Upper lobe of left lung (tissue), 6 donors: ENCODE measurements at regions not wholly inside any gene's neighbourhood (a gene's known extent, or its start where the extent isn't known, plus 50 kb on each side); places are given as distances from the start of the nearest gene placed in this dataset.
A peak's percentile ranks its signal among the peaks of the same experiment; 100 is the strongest.

Experiments
- ATAC-seq, 2 donors: fragments of 200-7000 bp; cut with Tn5 transposase; one replicate each; pipeline ENCODE4 v1.9.1; 2022; ENCODE audit warnings: mild to moderate bottlenecking in 2 of 2, moderate library complexity in 2 of 2; ENCODE audit not compliant: low FRiP score in 2 of 2
- DNase-seq, 2 donors: peaks; one replicate each; pipeline ENCODE4 v3.0.0-alpha.2; 2019 to 2020
- H3K27ac ChIP-seq, 4 donors: fragments of 200-600 bp; sonication (generic); one replicate each; pipeline ENCODE4 v1.5.1; 2016 to 2019
- H3K27me3 ChIP-seq, 4 donors: fragments of 200-600 bp; sonication (generic); one replicate each; pipeline ENCODE4 v1.5.1; 2017 to 2019
- H3K36me3 ChIP-seq, 4 donors: fragments of 200-600 bp; sonication (generic); one replicate each; pipeline ENCODE4 v1.5.1; 2016 to 2019
- H3K4me1 ChIP-seq, 4 donors: fragments of 200-600 bp; sonication (generic); one replicate each; pipeline ENCODE4 v1.5.1; 2018 to 2019
- H3K4me3 ChIP-seq, 4 donors: fragments of 200-600 bp; sonication (generic); one replicate each; pipeline ENCODE4 v1.5.1; 2017 to 2019; ENCODE audit warnings: mild to moderate bottlenecking in 2 of 4, moderate library complexity in 1 of 4
- H3K9me3 ChIP-seq, 4 donors: fragments of 200-600 bp; sonication (generic); one replicate each; pipeline ENCODE4 v1.5.1; 2018 to 2019
- CTCF ChIP-seq, 6 experiments: fragments of 450-650 bp in 4 of 6; fragments of 200-600 bp in 2 of 6; sonication (generic) in 2 of 6; IDR thresholded peaks; one replicate each; pipeline ENCODE4 v1.5.1; 2016 to 2019; ENCODE audit warnings: antibody characterized with exemption in 6 of 6
- EP300 ChIP-seq, 4 donors: sonication (generic); formaldehyde crosslinking; IDR thresholded peaks; one replicate each; pipeline ENCODE4 v1.5.1; 2017; ENCODE audit warnings: antibody characterized with exemption in 4 of 4, control low read depth in 2 of 4
- POLR2A ChIP-seq, 4 donors: fragments of 450-650 bp; IDR thresholded peaks; one replicate each; pipeline ENCODE4 v1.5.1; 2016 to 2017; ENCODE audit warnings: antibody characterized with exemption in 4 of 4, mild to moderate bottlenecking in 2 of 4
- POLR2AphosphoS5 ChIP-seq, 2 donors: sonication (generic); formaldehyde crosslinking; IDR thresholded peaks; one replicate each; pipeline ENCODE4 v1.5.1; 2017; ENCODE audit warnings: antibody characterized with exemption in 2 of 2
- WGBS, 2 donors: methylation state at CpG; one replicate each; pipeline ENCODE4 v1.1.5; 2017 to 2018; 5-methylcytosine and 5-hydroxymethylcytosine counted together
- donor health status: DM: no; HTN: no; CAD: no; lungs with moderate emphysema.
- donor health status: DM: no; HTN: yes; CAD: no; lungs with severe emphysema.

GRCh38 chr6:43856005-43856765 is 86.2 kb downstream of the VEGFA start:
- DNase-seq: peak in 1 of 2 donors; percentile 80
- Histone ChIP-seq H3K4me1 (peaks cover 0 to 3% (median 0%) of the 10 kb centered on the region in 4 donors), H3K9me3 (no peaks in the 10 kb centered on the region), H3K36me3 (no peaks in the 10 kb centered on the region), H3K27me3 (no peaks in the 10 kb centered on the region), H3K4me3 (no peak overlapping the region), H3K27ac (no peak overlapping the region)
- TF ChIP-seq CTCF (IDR thresholded peaks at IDR 0.05) (peak in 5 of 6 experiments; percentile 25 to 64 (median 54)), POLR2AphosphoS5 (IDR thresholded peaks at IDR 0.05) (no peak)
- WGBS, 2 donors: 60 to 77% methylated on average over 3 to 6 of the region's 6 CpGs
- peak; percentile 36 to 51 for ATAC-seq

GRCh38 chr6:43855247-43855646 is 85.2 kb downstream of the VEGFA start:
- no peaks in the 10 kb centered on the region for H3K27me3 ChIP-seq
- H3K4me1 ChIP-seq: peaks cover 0 to 3% (median 0%) of the 10 kb centered on the region in 4 donors
- ATAC-seq (no peak), DNase-seq (no peak)
- no peak overlapping the region for H3K4me3 ChIP-seq
- no peak overlapping the region for H3K27ac ChIP-seq
- TF ChIP-seq CTCF (IDR thresholded peaks at IDR 0.05) (no peak), POLR2A (IDR thresholded peaks at IDR 0.05) (no peak), EP300 (IDR thresholded peaks at IDR 0.05) (no peak), POLR2AphosphoS5 (IDR thresholded peaks at IDR 0.05) (no peak)
- 79 to 80% methylated on average over 6 of the region's 6 CpGs for WGBS, 2 donors
- H3K36me3 ChIP-seq: no peaks in the 10 kb centered on the region
- H3K9me3 ChIP-seq: no peaks in the 10 kb centered on the region

GRCh38 chr6:43853066-43853650 is 83.1 kb downstream of the VEGFA start:
- Histone ChIP-seq H3K27ac (peak overlapping the region in 3 of 4 donors; percentile 2 to 27 (median 21)), H3K36me3 (no peaks in the 10 kb centered on the region), H3K4me1 (peaks cover 0 to 3% (median 0%) of the 10 kb centered on the region in 4 donors), H3K27me3 (no peaks in the 10 kb centered on the region), H3K4me3 (no peak overlapping the region), H3K9me3 (no peaks in the 10 kb centered on the region)
- DNase-seq (peak in 1 of 2 donors; percentile 60), ATAC-seq (peak in 1 of 2 donors; percentile 50)
- TF ChIP-seq EP300 (IDR thresholded peaks at IDR 0.05): no peak
- TF ChIP-seq POLR2A (IDR thresholded peaks at IDR 0.05): no peak
- no peak for TF ChIP-seq CTCF (IDR thresholded peaks at IDR 0.05)
- TF ChIP-seq POLR2AphosphoS5 (IDR thresholded peaks at IDR 0.05): no peak
- 63 to 70% methylated on average over 5 of the region's 5 CpGs for WGBS, 2 donors

- H3K36me3 ChIP-seq: no peaks in the 10 kb centered on the region
- no peak for ATAC-seq
- no peaks in the 10 kb centered on the region for H3K9me3 ChIP-seq
- 94 to 97% methylated on average over 2 to 4 of the region's 4 CpGs for WGBS, 2 donors
- peak overlapping the region; percentile 2 to 37 (median 24) for H3K27ac ChIP-seq
- H3K4me1 ChIP-seq: peaks cover 0 to 3% (median 0%) of the 10 kb centered on the region in 4 donors
- DNase-seq: no peak
- no peaks in the 10 kb centered on the region for H3K27me3 ChIP-seq
- no peak overlapping the region for H3K4me3 ChIP-seq
- no peak for TF ChIP-seq POLR2A (IDR thresholded peaks at IDR 0.05)
- no peak for TF ChIP-seq POLR2AphosphoS5 (IDR thresholded peaks at IDR 0.05)
- TF ChIP-seq EP300 (IDR thresholded peaks at IDR 0.05): no peak
- TF ChIP-seq CTCF (IDR thresholded peaks at IDR 0.05): no peak
These were observed 82.4 kb downstream of the VEGFA start for GRCh38 chr6:43852350-43852864.
